Gastrocnemius medialis (tissue), 4 donors: ENCODE measurements at regions not wholly inside any gene's neighbourhood (a gene's known extent, or its start where the extent isn't known, plus 50 kb on each side); places are given as distances from the start of the nearest gene placed in this dataset.

Experiments
- CTCF ChIP-seq, 5 experiments: fragments of 450-650 bp in 3 of 5; fragments of 200-600 bp in 2 of 5; sonication (generic) in 2 of 5; IDR thresholded peaks in 4 of 5; conservative IDR thresholded peaks in 1 of 5; 1 replicate in 4 of 5; 2 replicates in 1 of 5; pipeline ENCODE4 v1.5.1; 2016 to 2019; ENCODE audit warnings: antibody characterized with exemption in 5 of 5, mild to moderate bottlenecking in 3 of 5, moderate library complexity in 3 of 5
- POLR2A ChIP-seq, 2 donors: fragments of 450-650 bp; IDR thresholded peaks; one replicate each; pipeline ENCODE4 v1.6.1; 2017; ENCODE audit warnings: antibody characterized with exemption in 2 of 2, mild to moderate bottlenecking in 2 of 2, moderate library complexity in 2 of 2

GRCh38 chr7:52851547-52851946 is 183.9 kb upstream of the POM121L12 start:
- no peak for TF ChIP-seq POLR2A (IDR thresholded peaks at IDR 0.05)
- TF ChIP-seq CTCF (IDR thresholded peaks at IDR 0.05 in 4 of 5, conservative IDR thresholded peaks at IDR 0.05 in 1 of 5): no peak
